CD4-positive, alpha-beta T cell treated with Interleukin-17A for 4 hours (primary cell): ENCODE measurements at regions not wholly inside any gene's neighbourhood (a gene's known extent, or its start where the extent isn't known, plus 50 kb on each side); places are given as distances from the start of the nearest gene placed in this dataset.
"Not testable (repeated sequence)": the region's sequence is repeated elsewhere in the genome, so short reads cannot be mapped to it uniquely, and the experiment has no call there.

Experiments used
- DNase-seq: peaks from one replicate; pipeline ENCODE4 v3.0.0-alpha.2; 2020; ENCODE audit warnings: mixed read lengths

- DNase-seq: no peak
Measured at GRCh38 chr21:38042246-38042645, 126.0 kb upstream of the KCNJ6 start.

- DNase-seq: no peak
Measured at GRCh38 chr21:38048167-38048566, 131.9 kb upstream of the KCNJ6 start.

GRCh38 chr21:38054334-38054733, 138.1 kb upstream of the KCNJ6 start:
- DNase-seq: no peak

GRCh38 chr21:38056481-38056880, 140.2 kb upstream of the KCNJ6 start:
- DNase-seq: no peak

- DNase-seq: no peak
Measured at GRCh38 chr21:38057626-38058025, 141.4 kb upstream of the KCNJ6 start.

- no peak for DNase-seq
Measured at GRCh38 chr21:38060533-38060932, 144.3 kb upstream of the KCNJ6 start.

- DNase-seq: no peak
Measured at GRCh38 chr21:38067086-38067739, 151.0 kb upstream of the KCNJ6 start.

- no peak for DNase-seq
Measured at GRCh38 chr21:38072489-38072888, 156.2 kb upstream of the KCNJ6 start.

- DNase-seq: no peak
Measured at GRCh38 chr21:38075833-38076587, 159.8 kb upstream of the KCNJ6 start.

- DNase-seq: no peak
Measured at GRCh38 chr21:38077569-38077968, 161.3 kb upstream of the KCNJ6 start.

GRCh38 chr21:38080888-38081287, 164.6 kb upstream of the KCNJ6 start:
- DNase-seq: no peak

GRCh38 chr21:38081708-38082107, 165.5 kb upstream of the KCNJ6 start:
- DNase-seq: no peak

GRCh38 chr21:38082936-38083485, 166.8 kb upstream of the KCNJ6 start:
- no peak for DNase-seq

- DNase-seq: no peak
Measured at GRCh38 chr21:38083535-38083934, 167.3 kb upstream of the KCNJ6 start.

GRCh38 chr21:38086580-38086979, 170.2 kb upstream of the KCNJ15 start:
- DNase-seq: no peak

GRCh38 chr21:38088916-38089762, 167.7 kb upstream of the KCNJ15 start:
- no peak for DNase-seq

- DNase-seq: no peak
Measured at GRCh38 chr21:38089763-38090046, 167.1 kb upstream of the KCNJ15 start.

GRCh38 chr21:38091061-38091460, 165.7 kb upstream of the KCNJ15 start:
- not testable (repeated sequence) for DNase-seq

- DNase-seq: no peak
Measured at GRCh38 chr21:38092051-38092450, 164.7 kb upstream of the KCNJ15 start.

- no peak for DNase-seq
Measured at GRCh38 chr21:38095220-38095619, 161.6 kb upstream of the KCNJ15 start.

GRCh38 chr21:38097789-38098188, 159.0 kb upstream of the KCNJ15 start:
- DNase-seq: no peak

GRCh38 chr21:38112219-38112789, 144.5 kb upstream of the KCNJ15 start:
- no peak for DNase-seq

GRCh38 chr21:38114717-38115333, 142.0 kb upstream of the KCNJ15 start:
- no peak for DNase-seq
